Activated naive CD8-positive, alpha-beta T cell treated with anti-CD3 and anti-CD28 coated beads, Interleukin-2, amount 10 ng/mL, durations not matched to agents 7 days and 5 days (primary cell): ENCODE measurements at regions not wholly inside any gene's neighbourhood (a gene's known extent, or its start where the extent isn't known, plus 50 kb on each side); places are given as distances from the start of the nearest gene placed in this dataset.
"Not testable (repeated sequence)": the region's sequence is repeated elsewhere in the genome, so short reads cannot be mapped to it uniquely, and the experiment has no call there.

Source experiments
- ATAC-seq: fragments of 150-1000 bp; cut with Tn5 transposase; one replicate; pipeline ENCODE4 v1.10.0; 2021; ENCODE audit warnings: low read depth, moderate library complexity
- POLR2A ChIA-PET: fragments of 350-600 bp; sonication (Branson Sonifier 250); formaldehyde crosslinking; loops from one replicate; lab custom pipeline; 2021; ENCODE audit warnings: antibody characterized with exemption; lab: Charles Lee
- DNase-seq: peaks from one replicate; pipeline ENCODE4 v3.0.0; 2021
- H3K27ac Mint-ChIP-seq: one replicate; pipeline ENCODE4 v1.8.0; 2022; ENCODE audit warnings: mild to moderate bottlenecking, mixed read lengths
- H3K27me3 Mint-ChIP-seq: one replicate; pipeline ENCODE4 v1.8.0; 2022; ENCODE audit warnings: mild to moderate bottlenecking, moderate library complexity, mixed read lengths
- H3K36me3 Mint-ChIP-seq: one replicate; pipeline ENCODE4 v1.8.0; 2021; ENCODE audit warnings: mild to moderate bottlenecking, mixed read lengths
- H3K4me1 Mint-ChIP-seq: one replicate; pipeline ENCODE4 v1.8.0; 2021; ENCODE audit warnings: mixed read lengths
- H3K4me3 Mint-ChIP-seq: one replicate; pipeline ENCODE4 v1.8.0; 2022; ENCODE audit warnings: mild to moderate bottlenecking, moderate library complexity, mixed read lengths
- H3K9me3 Mint-ChIP-seq: one replicate; pipeline ENCODE4 v1.8.0; 2021; ENCODE audit warnings: mixed read lengths

DNA sequence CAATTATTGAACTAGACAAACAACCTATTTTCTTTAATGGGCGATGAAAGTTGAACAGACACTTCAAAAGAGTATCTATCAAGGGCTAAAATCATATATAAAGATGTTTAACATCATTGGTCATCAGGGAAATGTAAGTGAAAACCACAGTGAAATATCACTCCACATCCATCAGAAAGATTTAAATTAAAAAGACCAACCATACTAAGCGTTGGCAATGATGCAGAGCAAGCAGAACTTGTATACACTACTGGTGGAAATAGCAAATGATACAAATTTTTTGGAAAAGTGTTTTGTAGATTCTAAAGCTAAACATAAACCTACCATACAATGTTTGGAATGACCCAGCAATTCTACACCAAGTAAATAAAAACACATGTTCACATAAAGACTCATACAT, 65.9 kb upstream of the THBS1 start:
- Mint-ChIP-seq H3K36me3 (no peaks in the 10 kb centered on the region), H3K4me3 (no peak overlapping the region), H3K4me1 (no peaks in the 10 kb centered on the region), H3K9me3 (peaks cover 9% of the 10 kb centered on the region), H3K27me3 (peaks cover 6% of the 10 kb centered on the region), H3K27ac (no peak overlapping the region)
- DNase-seq = no peak
- POLR2A ChIA-PET = no interaction called here
- ATAC-seq = no peak

DNA sequence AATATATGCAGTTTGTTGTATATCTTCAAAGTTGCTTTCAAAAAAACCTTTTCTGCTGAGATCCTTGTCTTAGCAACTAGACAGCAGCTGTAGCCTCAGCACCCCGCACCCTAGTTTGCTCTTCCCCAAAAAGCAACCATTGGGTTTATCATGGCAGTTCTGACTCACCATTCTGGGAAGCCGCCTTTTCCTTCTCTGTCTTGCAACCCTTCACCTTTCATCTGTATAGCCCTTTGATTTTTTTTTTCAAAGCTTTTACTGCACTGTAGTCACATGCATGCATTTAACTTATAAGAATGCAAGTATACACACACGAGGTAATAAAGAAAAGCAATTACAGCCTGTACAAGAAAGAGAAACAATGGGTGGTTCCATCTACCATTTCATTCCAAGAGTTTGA, 65.1 kb upstream of the THBS1 start:
- no peak overlapping the region for H3K4me3 Mint-ChIP-seq
- DNase-seq (no peak), ATAC-seq (no peak)
- peaks cover 9% of the 10 kb centered on the region for H3K9me3 Mint-ChIP-seq
- no peaks in the 10 kb centered on the region for H3K4me1 Mint-ChIP-seq
- H3K27ac Mint-ChIP-seq = no peak overlapping the region
- POLR2A ChIA-PET = no interaction called here
- H3K27me3 Mint-ChIP-seq = peaks cover 6% of the 10 kb centered on the region
- H3K36me3 Mint-ChIP-seq = no peaks in the 10 kb centered on the region

DNA sequence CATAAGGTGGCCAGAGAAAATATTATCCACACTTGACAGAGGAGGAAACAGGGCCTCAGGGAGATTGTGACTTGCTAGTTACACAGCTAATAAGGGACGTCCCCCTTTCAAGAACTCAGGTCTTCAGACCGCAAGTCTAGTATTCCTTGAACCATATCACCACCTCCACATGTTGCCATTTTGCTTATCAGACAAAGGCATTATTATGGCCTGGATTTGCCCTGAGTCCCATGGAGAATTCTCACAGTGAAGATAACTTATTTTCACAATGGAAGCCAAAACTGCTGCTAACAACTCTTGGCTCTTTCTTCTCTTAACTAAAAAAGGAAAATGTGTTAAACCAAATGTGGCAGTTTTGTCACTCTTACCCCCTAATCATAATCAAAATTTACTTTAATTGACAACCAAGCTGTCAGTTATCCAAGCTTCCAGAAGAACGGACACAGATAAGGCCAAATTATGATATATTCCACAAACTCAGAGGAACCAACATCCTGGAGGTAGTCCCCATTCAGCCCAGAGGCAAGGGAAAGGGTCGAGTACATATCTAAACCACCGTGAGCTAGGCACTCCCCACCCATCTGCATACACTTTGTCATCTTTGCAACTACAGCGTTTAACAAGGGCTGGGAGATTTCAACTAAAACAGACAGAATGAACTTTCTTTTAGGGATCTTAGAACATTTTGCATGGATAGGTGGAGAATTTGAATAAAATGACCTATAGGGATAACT, 63.6 kb upstream of the THBS1 start:
- Mint-ChIP-seq H3K36me3 (no peaks in the 10 kb centered on the region), H3K4me1 (no peaks in the 10 kb centered on the region), H3K27ac (no peak overlapping the region), H3K4me3 (no peak overlapping the region), H3K9me3 (peaks cover 8% of the 10 kb centered on the region), H3K27me3 (peaks cover 4% of the 10 kb centered on the region)
- ATAC-seq = no peak
- POLR2A ChIA-PET = no interaction called here
- no peak for DNase-seq

DNA sequence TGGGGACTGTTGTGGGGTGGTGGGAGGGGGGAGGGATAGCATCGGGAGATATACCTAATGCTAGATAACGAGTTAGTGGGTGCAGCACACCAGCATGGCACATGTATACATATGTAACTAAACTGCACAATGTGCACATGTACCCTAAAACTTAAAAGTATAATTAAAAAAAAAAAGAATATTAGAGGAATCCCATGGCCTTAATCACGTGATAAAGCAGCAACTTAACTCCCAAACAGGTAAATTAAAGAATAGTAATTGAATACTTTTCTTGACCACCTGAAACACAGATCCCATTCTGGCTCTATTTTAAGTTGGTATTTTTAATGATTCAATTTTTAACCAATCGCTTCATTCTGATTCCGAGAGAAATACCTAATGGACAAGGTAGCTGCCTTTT, 56.9 kb upstream of the THBS1 start:
- DNase-seq, H3K4me3 Mint-ChIP-seq, H3K27me3 Mint-ChIP-seq, ATAC-seq, H3K36me3 Mint-ChIP-seq, H3K4me1 Mint-ChIP-seq, H3K9me3 Mint-ChIP-seq, POLR2A ChIA-PET, H3K27ac Mint-ChIP-seq: not testable (repeated sequence)

DNA sequence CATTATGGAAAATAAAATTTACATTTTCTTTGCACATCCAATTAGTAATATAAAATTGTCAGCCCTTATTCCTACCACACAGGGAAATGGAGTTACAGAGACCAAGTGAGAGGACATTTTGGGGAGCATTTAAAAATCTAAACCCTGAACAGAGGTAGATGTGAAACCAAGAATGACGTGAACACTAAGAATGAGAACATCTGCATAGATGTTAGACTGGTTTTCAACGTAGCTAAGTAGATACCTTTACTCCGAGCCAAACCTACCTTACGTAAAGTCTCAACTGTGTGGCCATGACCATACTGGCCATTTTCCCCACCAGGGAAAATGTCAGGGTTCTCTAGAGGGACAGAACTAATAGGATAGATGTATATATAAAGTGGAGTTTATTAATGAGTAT, 51.4 kb upstream of the THBS1 start:
- ATAC-seq (no peak), DNase-seq (no peak)
- Mint-ChIP-seq H3K36me3 (no peaks in the 10 kb centered on the region), H3K4me1 (no peaks in the 10 kb centered on the region), H3K27ac (no peak overlapping the region), H3K4me3 (no peak overlapping the region), H3K27me3 (no peaks in the 10 kb centered on the region), H3K9me3 (peaks cover under 1% of the 10 kb centered on the region)
- POLR2A ChIA-PET = no interaction called here

DNA sequence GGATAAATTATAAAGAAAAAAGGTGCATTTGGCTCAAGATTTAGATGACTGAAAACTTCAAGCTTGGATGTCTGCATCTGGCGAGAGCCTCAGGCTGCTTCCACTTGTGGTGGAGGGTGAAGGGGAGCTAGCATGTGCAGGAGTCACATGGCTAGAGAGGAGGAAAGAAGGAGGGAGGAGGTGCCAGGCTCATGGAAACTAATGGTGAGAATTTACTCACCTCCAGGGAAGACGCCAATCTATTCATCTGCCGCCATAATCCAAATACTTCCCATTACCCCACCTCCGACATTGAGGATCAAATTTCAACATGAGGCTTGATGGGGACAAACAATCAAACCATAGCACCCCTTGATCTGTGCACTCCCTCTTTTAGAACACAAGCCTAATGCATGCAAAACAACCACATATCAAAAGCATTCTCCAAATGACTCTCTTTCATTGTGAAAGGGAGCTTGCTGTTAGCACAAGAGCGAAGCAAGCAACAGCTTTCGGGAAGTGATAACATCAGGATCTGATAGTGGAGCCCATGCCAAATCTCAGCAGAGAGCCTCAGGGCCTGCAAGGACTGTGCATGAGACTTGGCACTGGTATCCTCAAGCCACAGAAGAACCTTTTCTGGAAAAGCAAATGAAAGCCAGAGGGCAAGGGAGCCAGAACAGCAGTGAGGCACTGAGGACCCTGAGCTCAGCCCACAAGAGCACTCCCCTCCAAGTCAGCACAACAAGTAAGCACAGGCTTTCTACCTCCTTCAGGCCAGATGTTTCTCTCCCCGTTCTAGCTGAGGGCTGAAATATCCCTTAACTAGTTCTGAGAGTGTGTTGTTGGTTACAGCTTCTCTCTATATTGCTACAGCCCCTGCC, 50.2 kb upstream of the THBS1 start:
- no peaks in the 10 kb centered on the region for H3K4me1 Mint-ChIP-seq
- no peaks in the 10 kb centered on the region for H3K9me3 Mint-ChIP-seq
- no peaks in the 10 kb centered on the region for H3K36me3 Mint-ChIP-seq
- no peak overlapping the region for H3K27ac Mint-ChIP-seq
- POLR2A ChIA-PET = no interaction called here
- ATAC-seq (no peak), DNase-seq (no peak)
- no peaks in the 10 kb centered on the region for H3K27me3 Mint-ChIP-seq
- H3K4me3 Mint-ChIP-seq = no peak overlapping the region
